ENCODE measurements at regions not wholly inside any gene's neighbourhood (a gene's known extent, or its start where the extent isn't known, plus 50 kb on each side); places are given as distances from the start of the nearest gene placed in this dataset.

DNA sequence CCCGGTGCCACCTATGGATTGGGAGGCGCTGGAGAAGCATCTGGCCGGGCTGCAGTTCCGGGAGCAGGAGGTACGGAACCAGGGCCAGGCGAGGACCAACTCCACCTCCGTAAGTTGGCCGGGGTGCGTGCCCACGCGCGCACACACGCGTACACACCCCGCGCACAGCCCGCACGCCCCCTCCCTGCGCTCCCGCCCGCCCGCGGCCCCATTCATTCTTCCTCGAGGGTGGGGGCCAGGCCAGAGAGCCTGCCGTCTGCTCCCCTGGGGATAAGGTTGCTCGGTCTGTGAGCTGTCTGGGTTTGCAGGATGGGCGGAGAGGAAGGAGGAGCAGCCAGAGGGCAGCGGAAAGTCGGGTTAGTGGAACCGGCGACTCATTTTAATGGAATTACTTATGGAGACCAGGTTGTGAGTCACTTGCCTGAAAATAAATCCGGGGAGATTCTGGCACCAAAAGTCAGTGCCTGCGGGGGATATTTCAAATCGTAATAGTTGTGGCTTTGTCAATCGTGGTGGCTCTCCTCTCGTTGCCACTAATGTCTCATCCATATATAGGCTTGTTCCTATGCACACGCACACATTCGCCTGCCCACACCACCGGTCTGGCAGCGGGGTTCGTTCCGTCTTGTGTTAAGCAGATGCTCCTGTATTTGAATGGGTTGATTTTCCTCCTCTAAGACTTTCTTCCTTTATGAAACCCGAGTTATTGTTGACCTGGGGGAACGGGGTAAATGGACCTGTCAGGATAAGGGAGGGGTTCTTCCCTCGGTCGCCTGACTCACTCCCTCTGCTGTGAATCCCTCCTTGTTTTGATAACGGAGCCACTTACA is 223.4 kb upstream of the IL12A start:
- DNase-seq (ENCODE audit: low spot score), result peak; percentile 76

GRCh38 chr3:159765860-159766294 is 222.8 kb upstream of the IL12A start:
- DNase-seq (ENCODE audit: low spot score), result no peak

DNA sequence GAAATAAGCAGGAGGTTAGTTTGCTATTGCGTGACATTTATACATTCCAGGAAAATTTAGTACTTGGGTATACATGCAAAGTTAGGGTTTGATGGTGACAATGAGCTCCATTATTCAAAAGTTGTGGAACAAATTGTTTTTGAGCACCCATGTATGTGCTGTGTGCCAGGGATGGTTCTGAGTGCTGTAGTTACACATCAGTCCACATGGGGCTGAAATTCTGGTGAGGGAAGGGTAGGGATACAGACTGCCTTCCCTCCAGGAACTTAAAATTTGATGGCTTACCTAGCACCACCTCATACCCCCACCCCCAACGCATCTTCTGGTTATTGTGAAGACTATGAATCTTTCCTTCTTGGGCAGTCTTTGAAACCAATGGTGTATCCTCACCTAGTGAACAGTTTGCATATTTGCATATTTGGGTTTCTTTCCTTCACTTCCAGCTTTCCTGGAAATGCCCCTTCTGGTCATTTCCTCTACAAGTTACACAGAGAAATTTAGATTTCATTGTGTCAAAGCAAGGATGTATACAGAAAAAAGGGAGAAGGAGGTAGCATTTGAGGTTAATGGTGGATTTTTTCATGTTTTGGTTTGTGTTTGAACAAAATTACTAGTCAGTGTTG is 222.0 kb upstream of the IL12A start:
- no peak for DNase-seq (ENCODE audit: low spot score)

- DNase-seq (ENCODE audit: low spot score), result no peak
These were observed 217.6 kb upstream of the IL12A start for GRCh38 chr3:159770998-159771397.

- DNase-seq (ENCODE audit: low spot score), result no peak
These were observed 216.6 kb upstream of the IL12A start for GRCh38 chr3:159771865-159772611.

- DNase-seq (ENCODE audit: low spot score), result no peak
These were observed 214.9 kb upstream of the IL12A start for GRCh38 chr3:159773706-159774105.

DNA sequence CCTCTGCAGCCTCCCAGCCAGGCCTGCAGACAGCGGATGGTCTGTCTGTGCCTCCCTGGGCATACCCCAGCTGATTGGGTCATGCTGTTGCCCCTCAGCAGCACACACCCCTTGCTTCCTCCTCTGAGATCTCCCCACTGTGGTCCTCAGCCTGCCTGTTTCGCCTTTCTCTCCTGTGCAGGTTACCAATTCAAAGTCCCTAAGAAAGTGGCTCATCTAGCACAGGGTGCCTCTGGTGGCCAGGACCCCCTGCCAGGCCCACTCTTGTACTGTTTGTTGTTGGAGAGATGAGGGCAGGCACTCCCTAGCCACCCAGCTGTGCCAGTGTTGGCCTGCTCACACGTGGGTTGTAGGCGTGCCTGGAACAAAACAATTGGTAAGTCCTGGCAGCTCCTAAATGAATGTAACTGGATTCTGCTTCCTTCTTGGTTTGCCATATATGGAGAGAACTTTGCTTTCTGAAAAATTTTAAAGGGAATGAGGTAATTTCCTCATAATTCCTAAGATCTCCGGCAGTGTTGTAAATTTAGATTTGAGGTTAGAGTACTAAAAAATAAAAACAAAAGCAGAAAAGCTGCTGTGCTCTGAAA is 213.2 kb upstream of the IL12A start:
- DNase-seq (ENCODE audit: low spot score), result peak; percentile 58

DNA sequence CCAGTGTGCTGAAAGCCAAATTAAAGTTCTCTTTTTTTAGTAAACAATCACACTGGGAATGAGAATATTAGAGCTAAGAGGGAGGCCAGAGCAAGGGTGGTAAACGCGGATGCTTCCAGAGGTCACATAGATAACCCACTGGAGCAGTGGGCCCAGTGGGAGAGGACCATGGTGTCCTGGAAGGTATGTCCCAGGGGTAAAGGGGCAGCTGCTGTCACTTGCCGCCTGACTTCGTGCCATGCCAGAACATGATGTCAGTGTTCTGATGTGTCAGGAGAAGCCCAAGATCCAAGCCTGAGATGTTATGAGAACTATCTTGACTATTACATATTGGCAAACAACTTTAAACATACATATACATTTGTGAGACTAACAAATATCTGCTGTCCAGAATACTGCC is 211.9 kb upstream of the IL12A start:
- no peak for DNase-seq (ENCODE audit: low spot score)

- no peak for DNase-seq (ENCODE audit: low spot score)
These were observed 208.8 kb upstream of the IL12A start for GRCh38 chr3:159779883-159780282.

DNA sequence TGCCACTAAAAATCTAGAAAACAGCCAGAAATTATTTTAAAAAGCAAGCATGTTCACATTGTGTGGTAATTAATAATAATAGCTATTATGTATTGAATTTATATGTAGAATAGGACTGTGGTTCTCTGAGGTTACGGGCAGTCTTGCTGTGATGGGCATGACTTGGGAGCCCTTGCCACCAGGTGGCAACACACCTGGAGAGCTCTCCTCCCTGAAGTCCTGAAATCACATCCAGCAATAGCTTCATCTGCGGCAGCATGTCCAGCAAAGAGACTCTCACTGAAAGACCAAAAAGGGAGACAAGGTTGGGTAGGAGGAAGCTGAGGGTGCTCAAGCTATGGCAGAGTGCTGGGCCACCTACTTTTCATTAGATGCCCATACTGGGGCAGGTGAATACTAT is 206.8 kb upstream of the IL12A start:
- no peak for DNase-seq (ENCODE audit: low spot score)

GRCh38 chr3:159782724-159783421 is 205.8 kb upstream of the IL12A start:
- no peak for DNase-seq (ENCODE audit: low spot score)

DNA sequence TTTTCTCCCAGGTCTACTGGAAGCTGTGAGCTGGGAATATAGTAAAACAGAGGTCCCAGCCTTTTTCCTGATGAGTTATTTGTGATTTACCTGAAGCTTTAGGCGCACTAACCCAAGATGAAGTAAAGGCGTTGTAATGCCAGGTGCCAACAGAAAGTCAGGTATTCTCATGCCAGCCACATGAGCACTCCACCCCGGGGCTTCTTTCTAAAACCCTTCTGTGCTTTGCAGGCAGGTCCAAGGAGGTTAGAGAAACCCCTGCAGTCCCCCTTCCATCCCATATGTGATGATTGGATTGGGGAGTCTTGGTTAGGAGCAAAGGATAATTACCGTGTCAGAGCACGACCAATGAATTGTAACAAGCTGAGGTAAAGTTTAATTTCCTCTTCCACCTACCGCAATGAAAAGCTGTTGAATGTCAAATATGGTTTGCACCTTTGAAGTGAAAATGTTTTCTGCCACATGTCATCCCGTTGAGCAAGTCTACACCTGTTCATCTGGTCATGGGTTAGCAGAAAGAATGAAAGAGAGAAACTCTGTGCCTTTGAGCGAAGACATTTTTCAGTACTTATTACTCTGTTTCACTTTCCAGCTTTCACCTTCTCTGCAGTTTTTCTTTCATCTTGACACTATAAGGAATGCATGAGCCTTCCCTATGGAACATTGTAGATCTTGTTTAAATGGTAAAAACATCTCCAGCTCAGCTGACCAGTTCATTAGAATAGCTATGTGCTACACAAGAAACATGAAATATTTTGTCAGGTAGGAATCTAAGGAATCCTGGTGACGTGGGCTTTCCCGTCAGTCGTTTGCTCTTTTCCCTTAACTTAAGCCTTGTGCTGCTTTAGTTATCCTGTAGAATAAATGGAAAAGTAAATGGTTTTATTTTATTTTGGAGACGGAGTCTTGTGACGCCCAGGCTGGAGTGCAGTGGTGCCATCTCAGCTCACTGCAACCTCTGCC is 204.6 kb upstream of the IL12A start:
- DNase-seq (ENCODE audit: low spot score), result no peak

DNA sequence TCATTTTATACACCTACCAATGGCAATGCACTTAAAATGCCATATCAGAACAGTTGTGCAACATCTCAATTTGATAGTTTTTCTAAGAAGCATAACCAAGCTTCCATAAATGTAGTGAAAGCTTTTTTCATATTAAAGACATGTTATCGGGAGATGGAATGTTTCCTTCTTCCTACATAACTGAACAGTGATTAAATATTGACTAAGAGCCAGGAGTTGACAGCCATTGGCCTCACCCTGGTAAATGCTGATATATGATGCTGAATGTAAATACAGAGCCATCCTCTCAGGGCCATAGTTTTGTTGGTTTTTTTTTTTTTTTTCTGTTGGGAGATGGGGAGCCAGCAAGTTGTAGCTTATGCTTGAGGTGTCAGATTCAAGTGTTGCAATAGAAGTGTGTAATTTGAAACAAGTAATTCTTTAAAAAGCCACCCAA is 203.3 kb upstream of the IL12A start:
- DNase-seq (ENCODE audit: low spot score), result no peak

DNA sequence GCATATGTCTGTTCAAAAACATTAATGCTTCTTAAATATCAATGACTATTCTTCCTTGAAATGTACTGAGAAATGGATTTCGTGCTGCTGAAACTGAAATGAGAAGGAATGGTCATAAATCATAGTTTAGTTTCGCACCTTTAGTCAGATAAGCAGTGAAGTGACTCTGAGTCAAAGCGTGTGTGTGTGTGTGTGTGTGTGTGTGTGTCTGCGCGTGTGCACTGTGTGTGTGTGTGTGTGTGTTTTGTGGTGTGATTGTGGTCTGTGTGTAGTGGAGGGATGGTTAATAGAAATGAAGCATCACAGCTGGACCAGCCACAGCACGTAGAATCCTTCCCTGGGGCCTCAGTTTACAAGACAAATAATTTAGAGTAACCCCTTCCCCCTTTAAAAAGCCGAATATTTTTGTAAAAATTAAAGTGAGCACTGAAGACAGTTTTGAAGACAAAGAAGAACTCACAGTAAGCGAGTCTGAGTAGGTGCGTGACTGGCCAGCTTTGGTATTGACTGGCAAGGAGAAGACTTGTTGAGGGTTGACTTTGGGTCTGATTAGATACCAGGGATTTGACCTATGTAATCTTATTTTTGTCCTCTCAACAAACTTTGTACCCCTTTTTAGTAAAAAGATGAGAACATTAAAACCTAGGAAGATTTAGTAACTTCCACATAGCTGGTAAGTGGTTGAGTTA is 202.0 kb upstream of the IL12A start:
- DNase-seq (ENCODE audit: low spot score), result no peak

DNA sequence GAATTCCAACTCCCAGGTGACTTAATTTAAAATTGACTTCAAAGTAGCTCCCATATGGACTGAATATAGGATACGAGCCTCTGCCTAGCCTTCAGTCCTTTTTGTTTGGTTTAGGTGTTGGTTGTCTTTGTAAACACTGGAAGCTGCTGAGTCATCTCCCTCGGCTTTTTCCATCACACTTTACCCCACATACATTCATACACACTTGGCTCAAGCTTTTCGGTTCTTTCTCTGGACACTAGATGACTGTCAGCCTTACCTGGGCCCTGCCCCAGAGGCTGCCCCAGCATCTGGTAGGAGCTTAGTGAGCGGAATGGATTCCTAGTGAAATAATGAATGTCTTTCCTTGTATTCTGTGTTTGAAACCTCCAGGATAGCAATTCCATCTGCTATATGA is 201.5 kb upstream of the IL12A start:
- DNase-seq (ENCODE audit: low spot score), result no peak

DNA sequence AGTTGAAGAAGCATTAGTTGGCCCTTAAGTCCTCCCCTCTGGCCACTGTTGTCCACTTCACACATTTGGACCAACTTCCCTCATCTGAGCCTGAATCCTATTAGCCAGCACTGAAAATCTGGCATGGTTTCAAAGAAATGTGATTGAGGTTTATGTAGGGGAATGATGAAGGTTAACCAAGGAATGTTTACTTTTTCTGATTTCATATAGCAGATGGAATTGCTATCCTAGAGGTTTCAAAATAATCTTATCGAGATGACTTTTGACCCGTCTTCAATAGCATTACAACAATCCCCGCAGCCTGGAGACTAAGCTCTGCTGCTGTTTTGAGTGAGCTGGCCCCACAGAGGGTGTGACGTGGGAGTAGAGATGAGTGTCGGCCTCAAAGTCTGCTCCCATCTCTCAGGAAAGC is 200.8 kb upstream of the IL12A start:
- no peak for DNase-seq (ENCODE audit: low spot score)

- DNase-seq (ENCODE audit: low spot score), result no peak
These were observed 200.3 kb upstream of the IL12A start for GRCh38 chr3:159788291-159788690.

- DNase-seq (ENCODE audit: low spot score), result no peak
These were observed 199.6 kb upstream of the IL12A start for GRCh38 chr3:159789017-159789416.

- DNase-seq (ENCODE audit: low spot score), result no peak
These were observed 198.6 kb upstream of the IL12A start for GRCh38 chr3:159789742-159790635.

All from ecto neural progenitor cell (in vitro differentiated cells).